Nucleus accumbens (tissue), 56 donors: ENCODE measurements at regions not wholly inside any gene's neighbourhood (a gene's known extent, or its start where the extent isn't known, plus 50 kb on each side); places are given as distances from the start of the nearest gene placed in this dataset.

ENCODE experiments used
- DNase-seq, 56 donors: peaks; one replicate each; lab custom pipeline; 2025; lab: John Stamatoyannopoulos, UW

- DNase-seq = no peak
Observed at GRCh38 chrX:39869846-39870601, 227.7 kb downstream of the BCOR start.

DNA sequence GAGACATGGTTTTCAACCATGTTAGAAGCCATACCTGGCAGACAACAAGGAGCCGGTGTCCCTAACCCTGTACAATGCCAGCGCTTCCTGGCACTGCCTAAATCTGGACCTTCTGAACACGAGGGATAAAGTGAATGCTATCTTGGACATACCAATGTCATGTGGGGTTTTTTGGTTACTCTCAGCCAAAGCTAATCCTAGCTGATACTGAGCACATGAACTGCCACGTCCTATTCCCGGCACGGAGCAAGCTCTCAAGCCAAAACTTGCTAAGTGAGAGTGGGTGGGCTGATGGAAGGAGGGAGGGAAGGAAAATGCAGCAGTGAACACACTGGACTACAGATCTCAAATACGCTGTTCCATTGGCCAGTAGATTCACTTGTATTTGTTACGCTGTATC lies 226.1 kb downstream of the BCOR start:
- DNase-seq = no peak

DNA sequence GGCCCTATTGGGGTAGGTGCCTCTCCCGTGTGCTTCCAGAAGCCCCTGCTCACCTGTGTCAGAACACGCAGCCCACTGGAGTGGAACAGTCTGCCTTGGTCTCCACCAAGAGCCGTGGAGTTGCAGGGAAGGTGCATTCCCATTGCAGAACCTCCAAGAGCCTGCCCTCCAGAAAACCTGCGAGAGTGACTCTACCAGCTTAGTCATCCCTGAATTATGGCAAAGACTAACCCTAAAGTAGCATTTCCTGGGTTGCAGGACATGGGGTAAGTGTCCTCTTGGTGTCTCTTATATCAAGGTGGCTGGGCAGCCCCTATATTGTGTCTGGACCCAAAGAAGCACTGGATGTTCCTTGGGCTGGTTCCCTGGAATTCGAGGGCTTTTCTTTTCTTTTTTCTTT lies 224.6 kb downstream of the BCOR start:
- no peak for DNase-seq

- DNase-seq = no peak
Observed at GRCh38 chrX:39874202-39874816, 223.4 kb downstream of the BCOR start.

- DNase-seq = no peak
Observed at GRCh38 chrX:39875834-39876628, 221.7 kb downstream of the BCOR start.

DNA sequence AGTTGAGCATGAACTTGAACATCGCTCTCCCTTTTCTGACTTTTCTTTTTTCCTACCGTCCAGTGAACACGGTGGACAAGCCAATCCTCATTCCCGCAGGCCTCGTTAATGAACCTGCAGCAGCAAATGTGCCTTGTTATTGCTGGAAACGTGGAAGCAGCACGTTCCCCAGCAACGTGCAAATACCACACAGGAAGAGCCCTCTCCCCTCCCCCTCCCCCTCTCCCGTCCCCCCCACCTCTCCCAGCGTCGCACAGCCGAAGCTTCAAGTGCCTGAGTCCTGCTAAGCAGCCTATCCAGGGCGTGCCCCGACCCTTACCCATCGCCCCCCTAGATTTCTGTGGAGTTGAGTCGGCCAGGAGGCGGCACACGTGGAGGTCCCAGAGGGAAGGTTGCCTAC lies 219.9 kb downstream of the BCOR start:
- no peak for DNase-seq

GRCh38 chrX:39883666-39884065 lies 214.1 kb downstream of the BCOR start:
- no peak for DNase-seq

DNA sequence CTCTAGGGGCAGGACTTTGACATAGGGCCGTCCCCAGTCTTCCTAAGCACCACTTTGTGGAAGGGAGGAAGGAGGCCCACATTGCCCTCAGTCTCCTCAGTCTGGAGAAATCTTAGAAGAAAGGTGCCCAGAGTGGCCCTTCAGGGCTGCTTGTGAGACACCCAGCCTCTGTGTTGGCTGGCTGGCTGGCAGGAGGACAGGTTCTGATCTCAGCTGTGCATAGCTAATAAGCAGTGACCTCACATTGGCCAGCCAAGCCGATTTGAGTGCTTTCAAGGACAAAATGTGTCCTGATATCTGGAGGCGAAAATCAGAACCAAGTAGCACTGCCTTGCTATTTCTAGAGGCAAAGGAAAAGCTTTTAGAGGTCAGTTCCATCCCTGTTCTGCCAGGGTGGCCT lies 211.5 kb downstream of the BCOR start:
- peak in 25 of 56 donors; percentile 1 to 51 (median 15) for DNase-seq

- DNase-seq = no peak
Observed at GRCh38 chrX:39888730-39889129, 209.0 kb downstream of the BCOR start.

DNA sequence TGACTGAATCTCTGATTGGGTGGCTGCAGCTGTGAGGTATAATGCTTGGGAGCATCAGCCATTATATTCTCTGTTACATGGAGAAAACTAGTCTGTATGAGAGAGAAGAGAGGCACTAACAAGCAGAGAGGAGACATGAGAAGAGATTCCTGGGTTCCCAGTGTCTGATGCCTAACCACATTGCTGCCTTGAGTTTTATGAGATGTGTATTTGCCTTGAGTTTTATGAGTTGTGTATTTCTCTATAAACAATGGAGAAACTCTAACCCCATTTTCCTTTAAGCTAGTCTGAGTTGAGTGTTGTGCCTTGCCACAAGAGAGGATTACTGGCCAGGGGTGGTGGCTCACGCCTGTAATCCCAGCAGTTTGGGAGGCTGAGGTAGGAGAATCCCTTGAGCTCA lies 208.1 kb downstream of the BCOR start:
- DNase-seq = no peak

DNA sequence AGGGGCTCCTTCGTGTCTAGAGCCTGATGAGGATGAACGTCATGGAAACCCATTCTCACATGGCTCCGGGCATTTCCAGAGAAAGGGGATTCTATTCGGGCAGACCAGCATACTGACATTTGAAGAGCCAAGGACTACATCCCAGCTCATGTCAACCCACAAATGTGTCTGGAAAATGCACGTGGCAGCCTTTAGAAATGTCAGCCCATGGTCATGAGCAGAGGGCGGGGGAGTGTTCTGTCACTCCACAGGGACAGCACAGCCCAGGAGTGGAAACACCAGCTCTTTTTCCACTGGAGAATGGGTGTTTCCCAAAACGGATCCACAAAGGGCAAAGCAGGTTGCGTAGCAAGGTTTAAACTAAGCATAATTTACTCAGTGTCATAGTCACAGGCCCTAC lies 207.0 kb downstream of the BCOR start:
- no peak for DNase-seq

DNA sequence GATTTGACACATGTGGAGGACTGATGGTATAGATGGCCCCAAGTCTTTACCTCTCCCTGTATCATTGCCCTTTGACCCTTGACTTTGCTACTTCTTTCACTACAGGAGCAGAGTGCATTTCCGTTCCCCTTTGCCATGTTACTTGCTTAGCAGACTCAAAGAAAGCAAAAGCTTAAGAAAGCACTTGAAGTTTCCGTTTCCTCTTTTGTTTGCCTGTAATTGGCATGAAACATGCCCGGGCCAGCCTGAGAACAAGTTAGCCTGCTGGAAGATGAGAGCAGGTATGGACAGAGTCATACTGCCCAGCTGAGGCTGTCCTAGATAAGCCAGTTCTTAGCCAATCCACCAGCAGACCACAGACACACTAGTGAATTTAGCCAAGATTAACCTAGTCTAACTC lies 206.0 kb downstream of the BCOR start:
- no peak for DNase-seq

- DNase-seq = no peak
Observed at GRCh38 chrX:39893417-39894338, 204.1 kb downstream of the BCOR start.

GRCh38 chrX:39894683-39895082 lies 203.1 kb downstream of the BCOR start:
- DNase-seq = no peak

GRCh38 chrX:39895218-39896110 lies 202.3 kb downstream of the BCOR start:
- DNase-seq = peak in 2 of 56 donors; percentile 3 to 4

DNA sequence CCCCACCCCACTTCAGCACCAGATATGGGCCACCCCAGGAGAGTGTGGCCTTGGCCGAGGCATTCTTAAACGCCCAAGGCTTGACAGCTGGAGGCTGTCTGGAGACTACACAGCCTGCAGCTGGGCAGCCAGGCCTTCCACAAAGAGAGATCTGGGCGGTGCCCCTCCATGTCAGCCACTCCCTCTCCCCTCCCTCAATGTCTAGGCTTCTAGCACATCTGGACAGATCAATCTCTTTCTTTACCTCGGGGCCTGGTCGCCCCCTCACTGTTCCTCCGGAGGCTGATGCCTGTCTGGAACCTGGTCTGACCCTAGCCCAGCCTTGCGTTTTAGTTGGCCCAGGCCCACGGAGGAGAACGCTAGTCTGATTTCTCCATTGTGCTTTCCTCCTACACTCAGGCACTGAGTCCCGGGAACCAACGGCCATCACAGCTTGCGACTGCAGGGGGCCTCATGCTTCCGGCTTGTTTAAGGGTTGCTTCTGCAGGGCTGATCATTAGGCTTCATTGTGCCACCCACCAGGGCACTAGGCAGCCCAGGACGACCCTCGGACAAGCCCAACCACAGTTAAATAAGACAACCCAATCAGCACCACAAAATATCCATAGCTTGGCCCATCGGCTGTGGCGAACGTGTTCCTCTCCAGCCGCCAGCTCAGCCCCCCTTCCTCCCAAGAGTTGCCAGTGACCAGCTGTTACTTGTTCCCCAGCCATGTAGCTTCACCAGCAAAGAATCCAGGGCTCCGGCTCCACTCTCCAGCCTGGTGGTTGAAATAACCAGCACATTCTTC lies 200.6 kb downstream of the BCOR start:
- peak in 3 of 56 donors; percentile 12 to 22 (median 14) for DNase-seq

DNA sequence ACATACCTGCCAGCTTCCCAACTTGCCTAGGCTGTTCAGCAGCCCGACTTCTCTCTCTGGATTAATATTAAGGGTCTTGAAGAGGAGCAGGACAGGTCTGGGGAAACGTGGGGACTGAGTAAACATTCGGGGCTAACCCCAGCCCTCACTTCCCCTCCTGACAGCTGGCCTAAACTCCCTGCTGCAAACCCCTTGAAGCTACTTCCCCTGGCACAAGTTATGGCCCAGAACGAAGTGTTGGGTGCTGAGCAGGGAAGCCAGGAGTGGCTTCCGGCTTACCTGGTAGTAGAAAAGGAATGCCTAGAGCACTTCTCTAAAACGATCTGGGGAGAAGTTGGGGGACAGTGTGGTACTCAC lies 200.0 kb downstream of the BCOR start:
- DNase-seq = no peak

GRCh38 chrX:39898147-39898546 lies 199.6 kb downstream of the BCOR start:
- DNase-seq = no peak

DNA sequence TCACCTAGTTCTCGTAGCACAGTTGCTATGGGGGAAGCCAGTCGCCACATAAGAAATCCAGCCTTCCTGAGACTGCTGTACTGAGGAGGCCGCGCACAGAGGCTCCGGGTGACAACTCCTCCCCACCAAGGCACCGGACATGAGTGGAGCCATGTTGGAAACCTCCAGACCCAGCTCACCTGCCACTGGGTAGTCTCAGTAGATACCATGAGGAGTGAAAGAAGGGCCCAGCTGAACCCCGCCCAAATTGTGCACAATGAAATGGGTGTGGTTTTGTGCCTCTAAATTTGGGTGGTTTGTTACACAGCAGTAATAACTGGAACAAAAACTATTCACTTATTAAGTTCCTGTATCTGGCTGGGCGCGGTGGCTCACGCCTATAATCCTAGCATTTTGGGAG lies 198.7 kb downstream of the BCOR start:
- no peak for DNase-seq
